Suprapubic skin (tissue), 4 donors: ENCODE measurements at regions not wholly inside any gene's neighbourhood (a gene's known extent, or its start where the extent isn't known, plus 50 kb on each side); places are given as distances from the start of the nearest gene placed in this dataset.

ENCODE experiments used
- DNase-seq, 2 donors: peaks; one replicate each; pipeline ENCODE4 v3.0.0-alpha.2; 2019; ENCODE audit warnings: low spot score in 2 of 2
- H3K27ac ChIP-seq: fragments of 200-600 bp; sonication (generic); one replicate; pipeline ENCODE4 v1.5.1; 2019
- H3K27me3 ChIP-seq: fragments of 200-600 bp; sonication (generic); one replicate; pipeline ENCODE4 v1.5.1; 2019
- H3K36me3 ChIP-seq: fragments of 200-600 bp; sonication (generic); one replicate; pipeline ENCODE4 v1.5.1; 2019
- H3K4me1 ChIP-seq: fragments of 200-600 bp; sonication (generic); one replicate; pipeline ENCODE4 v1.5.1; 2019
- H3K4me3 ChIP-seq: fragments of 200-600 bp; sonication (generic); one replicate; pipeline ENCODE4 v1.5.1; 2019; ENCODE audit warnings: mild to moderate bottlenecking
- H3K9me3 ChIP-seq: fragments of 200-600 bp; sonication (generic); one replicate; pipeline ENCODE4 v1.5.1; 2019
- CTCF ChIP-seq, 2 donors: fragments of 200-600 bp in 1 of 2; fragments of 450-650 bp in 1 of 2; sonication (generic) in 1 of 2; IDR thresholded peaks; one replicate each; pipeline ENCODE4 v1.5.1; 2016 to 2019; ENCODE audit warnings: antibody characterized with exemption in 2 of 2, mild to moderate bottlenecking in 1 of 2, moderate library complexity in 1 of 2
- EP300 ChIP-seq: sonication (generic); formaldehyde crosslinking; IDR thresholded peaks from one replicate; pipeline ENCODE4 v1.6.1; 2017; ENCODE audit warnings: antibody characterized with exemption
- POLR2A ChIP-seq, 2 donors: fragments of 450-650 bp; IDR thresholded peaks; one replicate each; pipeline ENCODE4 v1.6.1; 2017; ENCODE audit warnings: antibody characterized with exemption in 2 of 2, mild to moderate bottlenecking in 2 of 2, moderate library complexity in 2 of 2
- POLR2AphosphoS5 ChIP-seq, 3 donors: sonication (generic); formaldehyde crosslinking; IDR thresholded peaks; one replicate each; pipeline ENCODE4 v1.6.1; 2017; ENCODE audit warnings: antibody characterized with exemption in 3 of 3
- WGBS: methylation state at CpG from one replicate; pipeline ENCODE4 v1.1.5; 2018; 5-methylcytosine and 5-hydroxymethylcytosine counted together

GRCh38 chr9:124197177-124198095 is 60.3 kb upstream of the NEK6 start:
- H3K36me3 ChIP-seq: no peaks in the 10 kb centered on the region
- TF ChIP-seq CTCF (IDR thresholded peaks at IDR 0.05) (no peak), POLR2AphosphoS5 (IDR thresholded peaks at IDR 0.05) (no peak), POLR2A (IDR thresholded peaks at IDR 0.05) (no peak), EP300 (no peak)
- no peaks in the 10 kb centered on the region for H3K27me3 ChIP-seq
- 85% methylated on average over 14 of the region's 14 CpGs for WGBS
- H3K4me1 ChIP-seq: no peaks in the 10 kb centered on the region
- H3K27ac ChIP-seq: no peak overlapping the region
- H3K9me3 ChIP-seq: no peaks in the 10 kb centered on the region
- no peak overlapping the region for H3K4me3 ChIP-seq
- DNase-seq: no peak

GRCh38 chr9:124198331-124198730 is 59.4 kb upstream of the NEK6 start:
- no peaks in the 10 kb centered on the region for H3K4me1 ChIP-seq

GRCh38 chr9:124198948-124199347 is 58.8 kb upstream of the NEK6 start:
- no peaks in the 10 kb centered on the region for H3K27me3 ChIP-seq
- H3K27ac ChIP-seq: no peak overlapping the region
- TF ChIP-seq POLR2AphosphoS5 (IDR thresholded peaks at IDR 0.05): no peak
- no peak for TF ChIP-seq POLR2A (IDR thresholded peaks at IDR 0.05)
- no peak for TF ChIP-seq EP300
- TF ChIP-seq CTCF (IDR thresholded peaks at IDR 0.05): no peak
- DNase-seq: no peak
- H3K36me3 ChIP-seq: no peaks in the 10 kb centered on the region
- no peak overlapping the region for H3K4me3 ChIP-seq
- H3K9me3 ChIP-seq: no peaks in the 10 kb centered on the region
- H3K4me1 ChIP-seq: no peaks in the 10 kb centered on the region
- 87% methylated on average over 4 of the region's 4 CpGs for WGBS

More at GRCh38 chr9:124198331-124198730, 59.4 kb upstream of the NEK6 start:
- WGBS: 95% methylated on average over 5 of the region's 5 CpGs
- no peaks in the 10 kb centered on the region for H3K9me3 ChIP-seq
- no peak overlapping the region for H3K27ac ChIP-seq
- H3K27me3 ChIP-seq: no peaks in the 10 kb centered on the region
- DNase-seq: no peak
- H3K36me3 ChIP-seq: no peaks in the 10 kb centered on the region
- no peak overlapping the region for H3K4me3 ChIP-seq
- TF ChIP-seq CTCF (IDR thresholded peaks at IDR 0.05) (no peak), POLR2A (IDR thresholded peaks at IDR 0.05) (no peak), EP300 (no peak), POLR2AphosphoS5 (IDR thresholded peaks at IDR 0.05) (no peak)

DNA sequence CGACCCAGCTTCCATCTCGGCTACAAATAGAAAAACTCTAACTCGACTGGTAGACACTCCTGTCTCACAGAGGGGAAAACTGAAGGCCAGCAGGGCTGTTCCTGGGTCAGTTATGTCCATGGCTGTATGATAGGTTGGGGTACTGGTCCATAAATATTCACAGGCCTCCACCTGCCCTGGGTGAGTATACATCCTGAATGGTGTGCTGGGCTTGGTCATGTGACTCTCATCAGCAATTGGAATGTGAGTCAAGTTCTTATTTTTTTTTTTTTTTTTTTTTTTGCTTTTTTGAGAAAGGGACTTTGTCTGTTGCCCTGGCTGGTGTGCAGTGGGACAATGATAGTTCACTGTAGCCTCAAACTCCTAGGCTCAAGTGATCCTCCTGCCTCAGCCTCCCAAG is 58.3 kb upstream of the NEK6 start:
- Histone ChIP-seq H3K9me3 (no peaks in the 10 kb centered on the region), H3K27ac (no peak overlapping the region), H3K4me3 (no peak overlapping the region), H3K4me1 (no peaks in the 10 kb centered on the region), H3K36me3 (no peaks in the 10 kb centered on the region), H3K27me3 (no peaks in the 10 kb centered on the region)
- no peak for TF ChIP-seq EP300
- TF ChIP-seq POLR2AphosphoS5 (IDR thresholded peaks at IDR 0.05): no peak
- no peak for TF ChIP-seq CTCF (IDR thresholded peaks at IDR 0.05)
- no peak for TF ChIP-seq POLR2A (IDR thresholded peaks at IDR 0.05)
- 84% methylated on average over 3 of the region's 3 CpGs for WGBS
- no peak for DNase-seq

GRCh38 chr9:124202447-124202971 is 55.2 kb upstream of the NEK6 start:
- no peak for DNase-seq
- TF ChIP-seq EP300 (no peak), POLR2A (IDR thresholded peaks at IDR 0.05) (no peak), CTCF (IDR thresholded peaks at IDR 0.05) (no peak), POLR2AphosphoS5 (IDR thresholded peaks at IDR 0.05) (no peak)
- WGBS: 70% methylated on average over 5 of the region's 5 CpGs

More at GRCh38 chr9:124202447-124202971, 55.2 kb upstream of the NEK6 start:
- Histone ChIP-seq H3K4me3 (no peak overlapping the region), H3K27me3 (no peaks in the 10 kb centered on the region), H3K4me1 (no peaks in the 10 kb centered on the region), H3K27ac (no peak overlapping the region), H3K9me3 (no peaks in the 10 kb centered on the region), H3K36me3 (no peaks in the 10 kb centered on the region)
